ENCODE measurements at regions not wholly inside any gene's neighbourhood (a gene's known extent, or its start where the extent isn't known, plus 50 kb on each side); places are given as distances from the start of the nearest gene placed in this dataset.

GRCh38 chr11:134483291-134483690 is 71.2 kb upstream of the B3GAT1 start:
- no peak for DNase-seq

GRCh38 chr11:134482865-134483264 is 70.8 kb upstream of the B3GAT1 start:
- DNase-seq: no peak

GRCh38 chr11:134481933-134482527 is 70.0 kb upstream of the B3GAT1 start:
- DNase-seq: no peak

DNA sequence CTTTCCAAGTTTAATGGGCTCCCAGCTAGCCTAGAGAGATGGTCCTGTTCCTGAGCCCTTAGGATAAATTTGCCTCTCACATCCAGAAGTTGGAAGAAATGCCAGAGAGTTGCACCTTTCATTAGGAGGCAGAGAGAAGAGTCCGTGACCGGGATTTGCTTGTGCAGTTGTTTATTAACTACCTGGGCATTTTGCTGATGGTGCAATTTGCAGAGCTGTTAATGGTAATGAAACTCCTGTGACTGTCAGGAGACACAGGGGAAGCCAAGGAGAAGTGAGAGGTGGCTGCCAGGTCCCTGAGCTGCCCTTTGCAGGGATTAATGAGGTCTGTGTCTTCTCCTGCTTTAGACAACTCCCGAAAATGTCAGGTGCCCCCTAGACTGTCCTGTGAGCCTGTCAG is 69.1 kb upstream of the B3GAT1 start:
- no peak for DNase-seq

DNA sequence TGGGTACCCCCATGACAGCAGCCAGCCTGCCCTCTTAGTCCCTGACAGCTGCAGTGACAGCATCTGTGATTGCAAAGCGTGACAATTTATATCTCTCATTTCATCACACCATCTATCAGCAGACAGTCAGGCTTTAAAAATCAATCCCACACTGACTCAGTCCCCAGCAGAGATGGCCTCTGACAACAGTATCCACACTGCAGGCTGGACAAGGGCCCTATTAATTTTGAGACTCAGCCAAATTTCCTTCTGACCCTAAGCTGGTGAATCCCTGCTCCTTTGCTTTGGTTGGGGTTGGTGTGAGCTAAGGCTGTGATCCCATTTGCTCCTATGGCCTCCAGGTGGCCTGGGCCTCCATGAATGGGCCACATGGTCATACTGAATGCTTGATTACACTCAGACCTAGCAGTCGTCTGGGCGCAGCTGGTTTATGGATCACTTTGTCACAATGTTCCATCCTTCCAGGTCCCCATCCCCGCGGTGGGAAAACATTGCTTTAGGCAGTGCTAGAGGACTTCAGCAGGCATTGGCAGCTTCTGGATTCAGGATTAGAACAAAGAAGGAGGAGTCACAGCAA is 68.2 kb upstream of the B3GAT1 start:
- no peak for DNase-seq

GRCh38 chr11:134479206-134480135 is 67.4 kb upstream of the B3GAT1 start:
- DNase-seq: no peak

- no peak for DNase-seq
Measured at GRCh38 chr11:134478611-134479010, 66.6 kb upstream of the B3GAT1 start.

DNA sequence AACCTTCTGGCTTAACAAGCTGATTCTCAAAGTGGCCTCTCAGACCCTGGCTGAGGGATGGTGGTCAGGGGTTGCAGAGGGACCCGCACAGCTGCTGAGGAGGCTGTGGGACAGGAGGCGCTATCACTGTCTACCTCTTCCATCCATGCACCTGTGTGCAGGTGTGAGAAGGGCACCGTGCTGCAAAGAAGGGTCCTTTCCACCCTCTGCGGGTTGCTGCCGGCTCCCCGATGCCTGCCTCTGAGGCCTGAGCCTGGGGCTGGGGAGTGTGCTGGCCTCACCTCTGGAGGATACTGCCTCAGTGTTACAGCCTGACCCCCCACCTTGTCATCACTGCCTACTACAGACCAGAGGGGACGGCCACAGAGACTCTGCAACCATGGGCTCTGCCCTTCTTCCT is 66.1 kb upstream of the B3GAT1 start:
- DNase-seq: no peak

DNA sequence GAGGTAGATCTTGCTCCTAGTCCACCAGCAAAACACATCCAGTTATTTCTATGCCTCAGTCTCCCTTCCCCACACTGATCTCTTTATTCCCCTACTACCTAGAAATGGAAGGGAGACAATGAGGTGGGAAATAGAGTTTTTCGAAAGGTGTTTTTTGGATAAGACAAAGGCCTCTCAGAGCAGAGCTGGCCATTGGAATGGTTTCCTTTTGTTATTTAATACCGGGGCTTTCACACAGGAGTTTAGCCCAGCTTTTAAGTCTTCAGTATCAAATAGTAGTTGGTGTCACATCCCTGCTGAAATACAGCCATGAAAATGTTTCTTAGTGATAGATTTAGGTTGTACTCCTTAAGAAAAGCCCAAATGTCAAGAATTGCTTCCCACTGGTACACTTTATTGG is 65.4 kb upstream of the B3GAT1 start:
- no peak for DNase-seq

GRCh38 chr11:134476435-134477021 is 64.5 kb upstream of the B3GAT1 start:
- DNase-seq: no peak

- no peak for DNase-seq
Measured at GRCh38 chr11:134475951-134476350, 63.9 kb upstream of the B3GAT1 start.

- no peak for DNase-seq
Measured at GRCh38 chr11:134474942-134475341, 62.9 kb upstream of the B3GAT1 start.

DNA sequence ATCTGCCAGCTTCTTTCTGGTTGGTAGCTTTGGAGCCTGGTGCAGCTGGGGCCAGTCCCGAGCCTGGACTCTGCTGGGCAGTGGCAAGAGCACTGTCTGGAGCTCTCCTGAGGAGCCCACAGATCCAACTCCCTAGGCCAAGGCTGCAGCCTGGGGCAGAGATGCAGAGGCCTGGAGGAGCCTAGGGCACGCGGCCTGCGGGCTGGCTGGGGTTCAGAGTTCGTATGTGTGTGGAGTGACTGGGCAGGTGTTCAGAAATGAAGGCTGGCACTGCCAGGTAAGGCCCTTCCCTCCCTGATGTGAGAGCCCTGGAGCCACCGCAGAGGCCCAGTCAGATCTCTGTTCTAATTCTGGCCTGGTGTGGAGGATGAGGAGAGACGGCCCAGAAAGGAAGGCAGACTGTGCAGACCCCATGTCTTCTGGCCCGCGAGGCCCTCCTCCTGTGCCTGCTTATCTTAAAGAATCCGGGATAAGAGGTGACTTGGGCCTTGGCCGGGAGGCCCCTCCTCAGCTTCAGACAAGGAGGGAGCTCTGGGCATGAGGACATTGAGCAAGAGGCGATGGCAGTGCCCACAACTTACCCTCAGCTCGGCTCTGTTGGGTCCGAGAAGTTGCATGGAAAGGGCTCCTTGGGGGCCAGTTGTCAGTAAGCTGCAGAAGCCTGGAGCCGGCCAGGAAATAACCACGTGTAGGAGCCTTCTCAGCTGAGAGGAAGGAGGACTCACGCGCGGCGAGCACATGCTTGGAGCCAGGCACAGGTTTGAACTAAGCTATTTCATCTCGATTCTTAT is 62.2 kb upstream of the B3GAT1 start:
- DNase-seq: no peak

- no peak for DNase-seq
Measured at GRCh38 chr11:134471716-134472455, 59.8 kb upstream of the B3GAT1 start.

GRCh38 chr11:134471087-134471715 is 59.2 kb upstream of the B3GAT1 start:
- DNase-seq: no peak

- DNase-seq: no peak
Measured at GRCh38 chr11:134470238-134470637, 58.2 kb upstream of the B3GAT1 start.

GRCh38 chr11:134469627-134470026 is 57.6 kb upstream of the B3GAT1 start:
- no peak for DNase-seq

- no peak for DNase-seq
Measured at GRCh38 chr11:134468796-134469195, 56.8 kb upstream of the B3GAT1 start.

DNA sequence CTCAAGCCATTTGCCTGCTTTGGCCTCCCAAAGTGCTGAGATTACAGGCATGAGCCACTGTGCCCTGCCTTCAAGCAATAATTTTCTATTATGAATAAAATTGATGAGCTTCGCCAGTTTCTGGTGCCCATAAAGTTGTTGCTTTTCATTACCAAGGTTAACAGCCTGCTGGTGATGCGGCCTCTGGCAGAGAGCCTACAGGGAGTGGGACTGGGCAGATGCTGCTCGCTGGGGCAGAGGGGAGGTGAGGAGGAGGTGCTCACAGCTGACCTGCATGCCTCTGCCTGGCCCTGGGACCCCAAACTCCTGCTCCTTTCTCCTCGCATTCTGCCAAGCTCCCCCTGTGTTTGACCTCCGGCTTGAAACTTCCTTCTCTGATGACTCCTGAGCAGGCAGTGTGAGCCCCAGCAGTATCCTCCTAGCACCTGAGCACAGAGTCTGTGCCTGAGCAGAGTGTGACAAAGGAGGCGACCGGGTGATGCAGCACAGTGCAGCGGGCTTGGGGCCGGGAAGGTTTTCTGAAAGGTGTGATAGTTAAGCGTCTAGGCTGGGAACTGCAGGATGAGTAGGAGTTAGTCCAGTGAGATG is 56.1 kb upstream of the B3GAT1 start:
- no peak for DNase-seq

GRCh38 chr11:134466610-134467567 is 54.8 kb upstream of the B3GAT1 start:
- DNase-seq: no peak
